ENCODE measurements at regions not wholly inside any gene's neighbourhood (a gene's known extent, or its start where the extent isn't known, plus 50 kb on each side); places are given as distances from the start of the nearest gene placed in this dataset.

DNA sequence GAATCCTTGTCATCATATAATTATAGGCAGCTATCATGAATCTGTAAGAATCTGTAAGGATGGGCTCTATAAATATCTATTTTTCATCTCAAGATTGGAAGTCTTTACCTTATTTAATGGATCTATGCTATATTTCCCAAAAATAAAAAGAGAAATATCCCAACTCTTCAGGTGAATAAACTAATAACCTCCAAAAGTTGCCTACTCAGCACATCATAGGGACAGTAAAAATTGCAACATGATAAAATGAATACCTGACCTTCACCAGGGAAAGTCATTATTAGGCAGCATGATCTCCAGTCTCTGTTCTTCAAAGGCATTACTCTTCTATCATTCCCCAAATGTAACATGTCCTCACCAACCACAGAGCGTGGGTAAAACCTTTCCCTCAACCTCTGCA lies 277.3 kb downstream of the RAB38 start:
- TF ChIP-seq, protein P1, sequence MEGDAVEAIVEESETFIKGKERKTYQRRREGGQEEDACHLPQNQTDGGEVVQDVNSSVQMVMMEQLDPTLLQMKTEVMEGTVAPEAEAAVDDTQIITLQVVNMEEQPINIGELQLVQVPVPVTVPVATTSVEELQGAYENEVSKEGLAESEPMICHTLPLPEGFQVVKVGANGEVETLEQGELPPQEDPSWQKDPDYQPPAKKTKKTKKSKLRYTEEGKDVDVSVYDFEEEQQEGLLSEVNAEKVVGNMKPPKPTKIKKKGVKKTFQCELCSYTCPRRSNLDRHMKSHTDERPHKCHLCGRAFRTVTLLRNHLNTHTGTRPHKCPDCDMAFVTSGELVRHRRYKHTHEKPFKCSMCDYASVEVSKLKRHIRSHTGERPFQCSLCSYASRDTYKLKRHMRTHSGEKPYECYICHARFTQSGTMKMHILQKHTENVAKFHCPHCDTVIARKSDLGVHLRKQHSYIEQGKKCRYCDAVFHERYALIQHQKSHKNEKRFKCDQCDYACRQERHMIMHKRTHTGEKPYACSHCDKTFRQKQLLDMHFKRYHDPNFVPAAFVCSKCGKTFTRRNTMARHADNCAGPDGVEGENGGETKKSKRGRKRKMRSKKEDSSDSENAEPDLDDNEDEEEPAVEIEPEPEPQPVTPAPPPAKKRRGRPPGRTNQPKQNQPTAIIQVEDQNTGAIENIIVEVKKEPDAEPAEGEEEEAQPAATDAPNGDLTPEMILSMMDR (IDR thresholded peaks at IDR 0.05) = no peak
- no peak for TF ChIP-seq POLR2A (IDR thresholded peaks at IDR 0.05)
